Spleen (tissue), 7 donors: ENCODE measurements at regions not wholly inside any gene's neighbourhood (a gene's known extent, or its start where the extent isn't known, plus 50 kb on each side); places are given as distances from the start of the nearest gene placed in this dataset.

ENCODE experiments used
- POLR2A ChIP-seq, 3 donors: fragments of 450-650 bp; IDR thresholded peaks; one replicate each; pipeline ENCODE4 v1.5.1; 2017; ENCODE audit warnings: antibody characterized with exemption in 3 of 3, mild to moderate bottlenecking in 1 of 3
- POLR2AphosphoS5 ChIP-seq, 3 donors: sonication (generic); formaldehyde crosslinking; IDR thresholded peaks; one replicate each; pipeline ENCODE4 v1.5.1; 2017; ENCODE audit warnings: antibody characterized with exemption in 3 of 3
- TF ChIP-seq, protein P1 (sequence below), 11 experiments: fragments of 200-600 bp in 7 of 11; fragments of 450-650 bp in 4 of 11; sonication (generic) in 4 of 11; IDR thresholded peaks in 8 of 11; conservative IDR thresholded peaks in 3 of 11; 1 replicate in 7 of 11; 2 replicates in 4 of 11; pipeline versions ENCODE4 v1.4.0 to v1.8.0; 2016 to 2021; ENCODE audit warnings: antibody characterized with exemption in 11 of 11, inconsistent platforms in 4 of 11, mild to moderate bottlenecking in 1 of 11
- donor health status: DM: no; HTN: no; CAD: no; lungs with moderate emphysema.
- donor health status: DM: no; HTN: no; CAD: no.
- donor health status: DM: no; HTN: no; CAD: no.

DNA sequence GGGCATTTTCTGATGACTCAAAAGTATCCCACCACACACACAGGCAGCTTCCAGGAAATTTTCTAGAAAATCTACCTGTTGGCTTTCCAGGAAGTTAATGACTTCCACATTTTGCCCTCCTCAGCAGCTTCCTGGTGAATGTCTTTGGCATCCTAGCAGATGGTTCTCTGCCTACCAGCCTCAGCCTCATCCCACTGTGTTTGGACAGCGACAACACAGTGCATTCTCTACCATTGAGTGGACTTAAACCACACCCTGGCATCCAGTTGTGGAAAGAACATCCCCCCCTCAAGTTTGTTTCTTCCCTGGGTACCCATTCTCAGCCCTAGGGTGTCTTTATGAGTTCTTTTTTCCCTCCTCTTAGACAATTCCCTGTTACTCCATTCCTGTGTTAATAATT, 50.8 kb upstream of the GADL1 start:
- TF ChIP-seq POLR2AphosphoS5 (IDR thresholded peaks at IDR 0.05) (no peak), POLR2A (IDR thresholded peaks at IDR 0.05) (no peak)
- TF ChIP-seq, protein P1, sequence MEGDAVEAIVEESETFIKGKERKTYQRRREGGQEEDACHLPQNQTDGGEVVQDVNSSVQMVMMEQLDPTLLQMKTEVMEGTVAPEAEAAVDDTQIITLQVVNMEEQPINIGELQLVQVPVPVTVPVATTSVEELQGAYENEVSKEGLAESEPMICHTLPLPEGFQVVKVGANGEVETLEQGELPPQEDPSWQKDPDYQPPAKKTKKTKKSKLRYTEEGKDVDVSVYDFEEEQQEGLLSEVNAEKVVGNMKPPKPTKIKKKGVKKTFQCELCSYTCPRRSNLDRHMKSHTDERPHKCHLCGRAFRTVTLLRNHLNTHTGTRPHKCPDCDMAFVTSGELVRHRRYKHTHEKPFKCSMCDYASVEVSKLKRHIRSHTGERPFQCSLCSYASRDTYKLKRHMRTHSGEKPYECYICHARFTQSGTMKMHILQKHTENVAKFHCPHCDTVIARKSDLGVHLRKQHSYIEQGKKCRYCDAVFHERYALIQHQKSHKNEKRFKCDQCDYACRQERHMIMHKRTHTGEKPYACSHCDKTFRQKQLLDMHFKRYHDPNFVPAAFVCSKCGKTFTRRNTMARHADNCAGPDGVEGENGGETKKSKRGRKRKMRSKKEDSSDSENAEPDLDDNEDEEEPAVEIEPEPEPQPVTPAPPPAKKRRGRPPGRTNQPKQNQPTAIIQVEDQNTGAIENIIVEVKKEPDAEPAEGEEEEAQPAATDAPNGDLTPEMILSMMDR (IDR thresholded peaks at IDR 0.05 in 8 of 11, conservative IDR thresholded peaks at IDR 0.05 in 3 of 11): no peak
